Gastrocnemius medialis (tissue), 4 donors: ENCODE measurements at regions not wholly inside any gene's neighbourhood (a gene's known extent, or its start where the extent isn't known, plus 50 kb on each side); places are given as distances from the start of the nearest gene placed in this dataset.

Source experiments
- POLR2A ChIP-seq, 2 donors: fragments of 450-650 bp; IDR thresholded peaks; one replicate each; pipeline ENCODE4 v1.6.1; 2017; ENCODE audit warnings: antibody characterized with exemption in 2 of 2, mild to moderate bottlenecking in 2 of 2, moderate library complexity in 2 of 2
- TF ChIP-seq, protein P1 (sequence below), 5 experiments: fragments of 450-650 bp in 3 of 5; fragments of 200-600 bp in 2 of 5; sonication (generic) in 2 of 5; IDR thresholded peaks in 4 of 5; conservative IDR thresholded peaks in 1 of 5; 1 replicate in 4 of 5; 2 replicates in 1 of 5; pipeline ENCODE4 v1.5.1; 2016 to 2019; ENCODE audit warnings: antibody characterized with exemption in 5 of 5, mild to moderate bottlenecking in 3 of 5, moderate library complexity in 3 of 5

DNA sequence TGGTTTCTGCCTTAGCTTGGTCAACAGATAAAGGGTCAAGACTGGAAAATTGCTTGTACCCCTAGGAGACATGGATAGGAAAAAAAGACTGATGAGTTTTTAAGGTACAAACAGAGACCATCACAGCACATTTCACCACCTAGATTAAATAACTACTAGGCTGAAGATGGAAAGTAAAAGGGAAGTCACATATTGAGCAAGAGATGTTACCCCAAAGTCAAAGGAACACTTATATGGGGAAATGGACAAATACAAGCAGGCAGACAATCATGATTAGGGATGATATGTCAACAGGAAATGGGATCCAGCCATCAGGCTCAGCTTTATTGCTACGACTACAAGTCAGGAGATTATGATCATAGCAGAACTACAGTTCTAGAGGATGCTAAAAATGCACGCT lies 1643.1 kb upstream of the CELF4 start:
- TF ChIP-seq, protein P1, sequence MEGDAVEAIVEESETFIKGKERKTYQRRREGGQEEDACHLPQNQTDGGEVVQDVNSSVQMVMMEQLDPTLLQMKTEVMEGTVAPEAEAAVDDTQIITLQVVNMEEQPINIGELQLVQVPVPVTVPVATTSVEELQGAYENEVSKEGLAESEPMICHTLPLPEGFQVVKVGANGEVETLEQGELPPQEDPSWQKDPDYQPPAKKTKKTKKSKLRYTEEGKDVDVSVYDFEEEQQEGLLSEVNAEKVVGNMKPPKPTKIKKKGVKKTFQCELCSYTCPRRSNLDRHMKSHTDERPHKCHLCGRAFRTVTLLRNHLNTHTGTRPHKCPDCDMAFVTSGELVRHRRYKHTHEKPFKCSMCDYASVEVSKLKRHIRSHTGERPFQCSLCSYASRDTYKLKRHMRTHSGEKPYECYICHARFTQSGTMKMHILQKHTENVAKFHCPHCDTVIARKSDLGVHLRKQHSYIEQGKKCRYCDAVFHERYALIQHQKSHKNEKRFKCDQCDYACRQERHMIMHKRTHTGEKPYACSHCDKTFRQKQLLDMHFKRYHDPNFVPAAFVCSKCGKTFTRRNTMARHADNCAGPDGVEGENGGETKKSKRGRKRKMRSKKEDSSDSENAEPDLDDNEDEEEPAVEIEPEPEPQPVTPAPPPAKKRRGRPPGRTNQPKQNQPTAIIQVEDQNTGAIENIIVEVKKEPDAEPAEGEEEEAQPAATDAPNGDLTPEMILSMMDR (IDR thresholded peaks at IDR 0.05 in 4 of 5, conservative IDR thresholded peaks at IDR 0.05 in 1 of 5), result no peak
- no peak for TF ChIP-seq POLR2A (IDR thresholded peaks at IDR 0.05)
